Peyer's patch (tissue), 4 donors: ENCODE measurements at regions not wholly inside any gene's neighbourhood (a gene's known extent, or its start where the extent isn't known, plus 50 kb on each side); places are given as distances from the start of the nearest gene placed in this dataset.

ENCODE experiments used
- CTCF ChIP-seq, 6 experiments: fragments of 450-650 bp in 4 of 6; fragments of 200-600 bp in 2 of 6; sonication (generic) in 1 of 6; IDR thresholded peaks; one replicate each; pipeline ENCODE4 v1.5.1; 2017 to 2019; ENCODE audit warnings: antibody characterized with exemption in 6 of 6, mild to moderate bottlenecking in 3 of 6, moderate library complexity in 1 of 6
- POLR2A ChIP-seq, 2 donors: fragments of 450-650 bp; IDR thresholded peaks; one replicate each; pipeline ENCODE4 v1.5.1; 2017; ENCODE audit warnings: antibody characterized with exemption in 2 of 2, mild to moderate bottlenecking in 2 of 2, moderate library complexity in 2 of 2

- TF ChIP-seq POLR2A (IDR thresholded peaks at IDR 0.05) (no peak), CTCF (IDR thresholded peaks at IDR 0.05) (no peak)
Observed at GRCh38 chr14:62455446-62455845, 589.8 kb downstream of the KCNH5 start.
